ENCODE measurements at regions not wholly inside any gene's neighbourhood (a gene's known extent, or its start where the extent isn't known, plus 50 kb on each side); places are given as distances from the start of the nearest gene placed in this dataset.

GRCh38 chr14:71586131-71586897, 345.9 kb upstream of the RGS6 start:
- TF ChIP-seq, protein P1, sequence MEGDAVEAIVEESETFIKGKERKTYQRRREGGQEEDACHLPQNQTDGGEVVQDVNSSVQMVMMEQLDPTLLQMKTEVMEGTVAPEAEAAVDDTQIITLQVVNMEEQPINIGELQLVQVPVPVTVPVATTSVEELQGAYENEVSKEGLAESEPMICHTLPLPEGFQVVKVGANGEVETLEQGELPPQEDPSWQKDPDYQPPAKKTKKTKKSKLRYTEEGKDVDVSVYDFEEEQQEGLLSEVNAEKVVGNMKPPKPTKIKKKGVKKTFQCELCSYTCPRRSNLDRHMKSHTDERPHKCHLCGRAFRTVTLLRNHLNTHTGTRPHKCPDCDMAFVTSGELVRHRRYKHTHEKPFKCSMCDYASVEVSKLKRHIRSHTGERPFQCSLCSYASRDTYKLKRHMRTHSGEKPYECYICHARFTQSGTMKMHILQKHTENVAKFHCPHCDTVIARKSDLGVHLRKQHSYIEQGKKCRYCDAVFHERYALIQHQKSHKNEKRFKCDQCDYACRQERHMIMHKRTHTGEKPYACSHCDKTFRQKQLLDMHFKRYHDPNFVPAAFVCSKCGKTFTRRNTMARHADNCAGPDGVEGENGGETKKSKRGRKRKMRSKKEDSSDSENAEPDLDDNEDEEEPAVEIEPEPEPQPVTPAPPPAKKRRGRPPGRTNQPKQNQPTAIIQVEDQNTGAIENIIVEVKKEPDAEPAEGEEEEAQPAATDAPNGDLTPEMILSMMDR (conservative IDR thresholded peaks at IDR 0.05; ENCODE audit: low read length), result no peak
- TF ChIP-seq EZH2phosphoT487 (IDR thresholded peaks at IDR 0.05; ENCODE audit: borderline replicate concordance), result no peak

Data from Loucy (cell line).